Caco-2 (cell line): ENCODE measurements at regions not wholly inside any gene's neighbourhood (a gene's known extent, or its start where the extent isn't known, plus 50 kb on each side); places are given as distances from the start of the nearest gene placed in this dataset.

Experiments used
- BruUV-seq: library from RNA; stranded (reverse); fragments of 400-500 nt; replicated peaks from 2 replicates; lab custom pipeline; 2021; lab: Mats Ljungman, UMichigan
- CTCF ChIA-PET: fragments of 300-600 bp; sonication (Branson Sonifier 250); formaldehyde crosslinking; loops from one replicate; lab custom pipeline; 2022; ENCODE audit warnings: antibody characterized with exemption; lab: Charles Lee
- POLR2A ChIA-PET: fragments of 300-600 bp; sonication (Branson Sonifier 250); formaldehyde crosslinking; loops from one replicate; lab custom pipeline; 2022; ENCODE audit warnings: antibody characterized with exemption; lab: Charles Lee
- DNase-seq, 2 experiments: peaks; one replicate each; pipeline versions ENCODE4 v3.0.0 to v3.0.0-alpha.2; 2020 to 2022
- H3K27me3 ChIP-seq: replicated peaks from 2 replicates; pipeline ENCODE4 v1.6.0; 2011; ENCODE audit warnings: low read length; ENCODE audit not compliant: control insufficient read depth, insufficient read depth
- H3K36me3 ChIP-seq: 2 replicates; pipeline ENCODE4 v1.5.1; 2011; ENCODE audit warnings: low read length; ENCODE audit not compliant: control insufficient read depth, insufficient read depth
- H3K4me1 ChIP-seq: fragments of 250-450 bp; sonication (Bioruptor Pico); 2 replicates; pipeline ENCODE4 v1.5.1; 2020; ENCODE audit warnings: mild to moderate bottlenecking
- H3K4me3 ChIP-seq: 2 replicates; pipeline ENCODE4 v1.5.1; 2011; ENCODE audit warnings: low read depth, mild to moderate bottlenecking, control low read depth, low read length
- H3K9me3 ChIP-seq: fragments of 250-450 bp; sonication (Bioruptor Pico); 2 replicates; pipeline ENCODE4 v1.5.1; 2020; ENCODE audit warnings: mild to moderate bottlenecking, moderate library complexity
- H3K27ac Mint-ChIP-seq: one replicate; pipeline ENCODE4 v1.8.0; 2022; ENCODE audit warnings: mixed read lengths; ENCODE audit not compliant: unreplicated experiment
- H3K27me3 Mint-ChIP-seq: one replicate; pipeline ENCODE4 v1.8.0; 2022; ENCODE audit warnings: mixed read lengths; ENCODE audit not compliant: insufficient read depth, unreplicated experiment
- H3K36me3 Mint-ChIP-seq: one replicate; pipeline ENCODE4 v1.8.0; 2022; ENCODE audit warnings: mild to moderate bottlenecking, mixed read lengths; ENCODE audit not compliant: insufficient read depth, unreplicated experiment
- H3K4me1 Mint-ChIP-seq: one replicate; pipeline ENCODE4 v1.8.0; 2022; ENCODE audit warnings: low read depth, mixed read lengths; ENCODE audit not compliant: unreplicated experiment
- H3K4me3 Mint-ChIP-seq: one replicate; pipeline ENCODE4 v1.8.0; 2022; ENCODE audit warnings: mild to moderate bottlenecking, moderate library complexity, mixed read lengths; ENCODE audit not compliant: unreplicated experiment
- H3K9me3 Mint-ChIP-seq: one replicate; pipeline ENCODE4 v1.8.0; 2022; ENCODE audit warnings: mixed read lengths; ENCODE audit not compliant: unreplicated experiment
- CTCF ChIP-seq, 2 experiments: fragments of 200-600 bp in 1 of 2; IDR thresholded peaks; 1 replicate in 1 of 2; 2 replicates in 1 of 2; pipeline versions ENCODE4 v1.5.1 to v1.8.0; 2011 to 2022; ENCODE audit warnings: antibody characterized with exemption in 1 of 2, control low read depth in 1 of 2, inconsistent platforms in 1 of 2, low read depth in 1 of 2, low read length in 1 of 2, mild to moderate bottlenecking in 1 of 2, moderate library complexity in 1 of 2; ENCODE audit not compliant: insufficient read depth in 1 of 2, severe bottlenecking in 1 of 2, unreplicated experiment in 1 of 2
- intact Hi-C: fragments of 100-400 bp; cut with micrococcal nuclease; formaldehyde crosslinking; loops from one replicate; pipeline ENCODE4 v1.10.0; 2022; ENCODE audit not compliant: unreplicated experiment

GRCh38 chr2:120611016-120611415, 124.7 kb upstream of the GLI2 start:
- Mint-ChIP-seq H3K9me3 (no peaks in the 10 kb centered on the region), H3K27ac (no peak overlapping the region), H3K27me3 (no peaks in the 10 kb centered on the region), H3K36me3 (no peaks in the 10 kb centered on the region), H3K4me1 (no peaks in the 10 kb centered on the region), H3K4me3 (no peak overlapping the region)
- no peaks in the 10 kb centered on the region for H3K36me3 ChIP-seq
- no peak for DNase-seq
- ChIA-PET POLR2A (no interaction called here), CTCF (no interaction called here)
- H3K9me3 ChIP-seq = no peaks in the 10 kb centered on the region
- intact Hi-C loops = no loop called here
- BruUV-seq = no TSS peak
- no peak for TF ChIP-seq CTCF (IDR thresholded peaks at IDR 0.05; ENCODE audit: insufficient read depth in 1 of 2, low read depth in 1 of 2, low read length in 1 of 2, severe bottlenecking in 1 of 2, unreplicated experiment in 1 of 2)
- H3K4me3 ChIP-seq = no peak overlapping the region
- no peaks in the 10 kb centered on the region for H3K27me3 ChIP-seq
- no peaks in the 10 kb centered on the region for H3K4me1 ChIP-seq

GRCh38 chr2:120611961-120612360, 123.7 kb upstream of the GLI2 start:
- Histone ChIP-seq H3K27me3 (no peaks in the 10 kb centered on the region), H3K36me3 (no peaks in the 10 kb centered on the region), H3K4me3 (no peak overlapping the region), H3K4me1 (no peaks in the 10 kb centered on the region), H3K9me3 (no peaks in the 10 kb centered on the region)
- no TSS peak for BruUV-seq
- intact Hi-C loops = no loop called here
- Mint-ChIP-seq H3K27me3 (no peaks in the 10 kb centered on the region), H3K27ac (no peak overlapping the region), H3K4me1 (no peaks in the 10 kb centered on the region), H3K9me3 (no peaks in the 10 kb centered on the region), H3K36me3 (no peaks in the 10 kb centered on the region), H3K4me3 (no peak overlapping the region)
- DNase-seq = no peak
- ChIA-PET POLR2A (no interaction called here), CTCF (no interaction called here)
- TF ChIP-seq CTCF (IDR thresholded peaks at IDR 0.05; ENCODE audit: insufficient read depth in 1 of 2, low read depth in 1 of 2, low read length in 1 of 2, severe bottlenecking in 1 of 2, unreplicated experiment in 1 of 2) = no peak

GRCh38 chr2:120612471-120612870, 123.2 kb upstream of the GLI2 start:
- ChIA-PET CTCF (no interaction called here), POLR2A (no interaction called here)
- DNase-seq = no peak
- H3K4me1 ChIP-seq = no peaks in the 10 kb centered on the region
- TF ChIP-seq CTCF (IDR thresholded peaks at IDR 0.05; ENCODE audit: insufficient read depth in 1 of 2, low read depth in 1 of 2, low read length in 1 of 2, severe bottlenecking in 1 of 2, unreplicated experiment in 1 of 2) = no peak
- no peaks in the 10 kb centered on the region for H3K27me3 ChIP-seq
- Mint-ChIP-seq H3K4me3 (no peak overlapping the region), H3K27me3 (no peaks in the 10 kb centered on the region), H3K36me3 (no peaks in the 10 kb centered on the region), H3K27ac (no peak overlapping the region), H3K9me3 (no peaks in the 10 kb centered on the region), H3K4me1 (no peaks in the 10 kb centered on the region)
- intact Hi-C loops = no loop called here
- H3K9me3 ChIP-seq = no peaks in the 10 kb centered on the region
- no peaks in the 10 kb centered on the region for H3K36me3 ChIP-seq
- BruUV-seq = no TSS peak
- no peak overlapping the region for H3K4me3 ChIP-seq
